Omental fat pad (tissue), 3 donors: ENCODE measurements at regions not wholly inside any gene's neighbourhood (a gene's known extent, or its start where the extent isn't known, plus 50 kb on each side); places are given as distances from the start of the nearest gene placed in this dataset.

Experiments
- ATAC-seq: fragments of 150-250 bp; one replicate; pipeline ENCODE4 v1.9.1; 2016; ENCODE audit warnings: mild to moderate bottlenecking, moderate library complexity; ENCODE audit not compliant: low FRiP score
- DNase-seq: peaks from one replicate; pipeline ENCODE4 v3.0.0-alpha.2; 2019; ENCODE audit warnings: low spot score
- TF ChIP-seq, protein P1 (sequence below), 3 donors: fragments of 450-650 bp; IDR thresholded peaks; one replicate each; pipeline ENCODE4 v1.5.1; 2016 to 2017; ENCODE audit warnings: antibody characterized with exemption in 3 of 3, mild to moderate bottlenecking in 3 of 3, moderate library complexity in 2 of 3

DNA sequence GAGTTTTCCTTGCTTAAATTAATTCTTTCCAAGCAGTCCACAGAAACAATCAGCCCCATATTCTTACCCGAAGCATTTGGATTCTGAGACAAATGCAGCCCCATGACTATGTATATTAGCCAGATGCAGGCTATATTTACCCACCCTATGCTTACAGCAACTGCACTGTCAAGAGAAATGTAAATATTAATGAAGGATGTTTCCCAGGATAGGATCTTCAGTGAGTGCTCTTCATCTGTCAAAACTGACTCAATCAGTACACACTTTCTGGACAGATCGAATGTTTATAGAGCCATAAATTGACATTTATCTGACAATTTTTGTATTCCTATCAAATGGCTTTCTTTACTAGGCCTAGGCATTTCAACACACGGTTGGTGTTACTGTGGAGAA is 725.3 kb upstream of the SEMA6A start:
- TF ChIP-seq, protein P1, sequence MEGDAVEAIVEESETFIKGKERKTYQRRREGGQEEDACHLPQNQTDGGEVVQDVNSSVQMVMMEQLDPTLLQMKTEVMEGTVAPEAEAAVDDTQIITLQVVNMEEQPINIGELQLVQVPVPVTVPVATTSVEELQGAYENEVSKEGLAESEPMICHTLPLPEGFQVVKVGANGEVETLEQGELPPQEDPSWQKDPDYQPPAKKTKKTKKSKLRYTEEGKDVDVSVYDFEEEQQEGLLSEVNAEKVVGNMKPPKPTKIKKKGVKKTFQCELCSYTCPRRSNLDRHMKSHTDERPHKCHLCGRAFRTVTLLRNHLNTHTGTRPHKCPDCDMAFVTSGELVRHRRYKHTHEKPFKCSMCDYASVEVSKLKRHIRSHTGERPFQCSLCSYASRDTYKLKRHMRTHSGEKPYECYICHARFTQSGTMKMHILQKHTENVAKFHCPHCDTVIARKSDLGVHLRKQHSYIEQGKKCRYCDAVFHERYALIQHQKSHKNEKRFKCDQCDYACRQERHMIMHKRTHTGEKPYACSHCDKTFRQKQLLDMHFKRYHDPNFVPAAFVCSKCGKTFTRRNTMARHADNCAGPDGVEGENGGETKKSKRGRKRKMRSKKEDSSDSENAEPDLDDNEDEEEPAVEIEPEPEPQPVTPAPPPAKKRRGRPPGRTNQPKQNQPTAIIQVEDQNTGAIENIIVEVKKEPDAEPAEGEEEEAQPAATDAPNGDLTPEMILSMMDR (IDR thresholded peaks at IDR 0.05), result no peak
- ATAC-seq (no peak), DNase-seq (no peak)

DNA sequence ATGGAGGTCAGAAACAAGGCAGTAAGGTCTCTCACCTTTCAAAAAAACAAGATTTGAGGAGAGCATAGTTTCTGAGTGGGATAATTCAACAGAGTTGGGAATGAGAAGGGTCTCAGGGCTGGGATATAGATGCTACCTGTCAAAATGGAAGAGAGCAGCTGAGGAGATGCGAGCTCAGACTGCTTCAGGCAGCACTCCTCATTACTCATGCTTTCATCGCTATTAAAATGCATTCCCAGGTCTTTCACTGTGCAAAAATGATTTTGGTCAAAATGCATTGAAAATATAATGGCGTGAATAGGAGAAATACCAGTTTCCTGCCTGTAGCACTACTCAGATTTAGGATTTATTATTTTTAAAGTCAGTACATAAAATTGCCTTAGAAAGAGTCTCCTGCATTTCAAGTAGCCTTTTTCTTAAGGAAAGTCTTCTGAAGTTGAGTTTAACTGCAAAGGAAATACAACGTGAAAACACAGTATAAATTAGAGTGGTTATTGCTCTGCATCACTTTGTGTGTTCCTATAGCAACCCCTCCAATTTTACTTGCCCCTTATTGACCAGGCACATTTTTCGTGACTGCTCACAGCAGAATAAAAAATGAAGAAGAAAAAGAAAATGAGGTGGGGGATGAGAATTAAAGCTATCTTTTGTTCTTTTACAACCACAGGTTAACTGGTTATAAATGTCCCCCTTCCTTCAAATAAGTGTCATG is 724.8 kb upstream of the SEMA6A start:
- DNase-seq, result no peak
- ATAC-seq, result no peak
- TF ChIP-seq, protein P1 (IDR thresholded peaks at IDR 0.05), result no peak

GRCh38 chr5:117296872-117297271 is 722.2 kb upstream of the SEMA6A start:
- ATAC-seq, result no peak

DNA sequence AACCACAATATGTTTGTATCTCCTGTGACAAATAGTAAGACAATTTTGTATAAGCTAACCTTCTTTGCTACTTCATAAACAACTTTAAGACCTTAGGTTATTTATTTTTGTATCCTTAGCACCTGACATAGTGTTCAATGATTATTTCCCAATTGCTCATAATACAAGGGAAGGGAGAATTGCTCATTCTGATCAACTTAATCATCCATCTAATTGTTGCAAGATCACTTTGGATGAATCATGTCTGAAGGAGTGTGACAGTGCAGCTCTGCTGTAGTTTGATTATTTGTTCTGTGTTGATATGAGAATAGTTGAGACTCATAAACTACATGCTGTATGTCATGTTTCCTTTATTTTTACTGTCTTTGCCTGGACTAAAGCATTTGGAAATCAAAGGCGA is 721.3 kb upstream of the SEMA6A start:
- DNase-seq, result no peak
- no peak for ATAC-seq
- TF ChIP-seq, protein P1 (IDR thresholded peaks at IDR 0.05), result no peak

More at GRCh38 chr5:117296872-117297271, 722.2 kb upstream of the SEMA6A start:
- TF ChIP-seq, protein P1 (IDR thresholded peaks at IDR 0.05), result no peak
- no peak for DNase-seq

GRCh38 chr5:117286813-117287212 is 712.2 kb upstream of the SEMA6A start:
- DNase-seq (no peak), ATAC-seq (no peak)
- TF ChIP-seq, protein P1 (IDR thresholded peaks at IDR 0.05), result no peak

- DNase-seq (no peak), ATAC-seq (no peak)
- TF ChIP-seq, protein P1 (IDR thresholded peaks at IDR 0.05), result no peak
Observed at GRCh38 chr5:117271656-117272055, 697.0 kb upstream of the SEMA6A start.

GRCh38 chr5:117266280-117266679 is 691.7 kb upstream of the SEMA6A start:
- ATAC-seq (no peak), DNase-seq (no peak)
- TF ChIP-seq, protein P1 (IDR thresholded peaks at IDR 0.05), result no peak
